ENCODE measurements at regions not wholly inside any gene's neighbourhood (a gene's known extent, or its start where the extent isn't known, plus 50 kb on each side); places are given as distances from the start of the nearest gene placed in this dataset.
A peak's percentile ranks its signal among the peaks of the same experiment; 100 is the strongest.

DNA sequence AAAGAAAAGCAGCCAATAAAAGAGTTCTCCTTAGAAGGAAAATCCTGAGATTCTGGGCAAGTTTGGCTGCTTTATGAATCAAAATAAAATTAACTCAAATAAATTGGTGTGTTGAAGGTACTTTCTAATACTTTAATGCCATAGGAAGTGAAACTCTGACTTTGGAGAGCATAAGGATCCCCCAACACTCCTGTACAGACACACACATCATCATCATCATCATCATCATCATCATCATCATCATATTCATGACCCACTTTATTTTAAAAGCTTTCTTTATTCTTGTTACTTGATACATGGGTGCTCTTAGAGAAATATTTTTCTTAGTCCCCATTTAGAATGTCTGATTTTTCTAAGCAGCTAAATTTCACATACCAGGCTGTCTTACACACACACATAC, 283.1 kb upstream of the CYRIA start:
- 0 out of 2 replicates have a peak overlapping the region, but pooled peaks have one; percentile 2 for H3K4me3 ChIP-seq (ENCODE audit: low read length)
- H3K4me2 ChIP-seq (ENCODE audit: low read length) = peak overlapping the region; percentile 39
- no peaks in the 10 kb centered on the region for H3K79me2 ChIP-seq (ENCODE audit: low read length)
- no peak overlapping the region for H2AFZ ChIP-seq (ENCODE audit: low read depth, low read length)
- no peaks in the 10 kb centered on the region for H3K36me3 ChIP-seq (replicated peaks; ENCODE audit: low read depth, low read length)
- no peaks in the 10 kb centered on the region for H3K9me3 ChIP-seq (ENCODE audit: insufficient read depth, low read length)
- H3K27me3 ChIP-seq (ENCODE audit: low read depth, low read length) = no peaks in the 10 kb centered on the region
- TF ChIP-seq EZH2phosphoT487 (IDR thresholded peaks at IDR 0.05; ENCODE audit: low read depth) = no peak
- TF ChIP-seq, protein P1, sequence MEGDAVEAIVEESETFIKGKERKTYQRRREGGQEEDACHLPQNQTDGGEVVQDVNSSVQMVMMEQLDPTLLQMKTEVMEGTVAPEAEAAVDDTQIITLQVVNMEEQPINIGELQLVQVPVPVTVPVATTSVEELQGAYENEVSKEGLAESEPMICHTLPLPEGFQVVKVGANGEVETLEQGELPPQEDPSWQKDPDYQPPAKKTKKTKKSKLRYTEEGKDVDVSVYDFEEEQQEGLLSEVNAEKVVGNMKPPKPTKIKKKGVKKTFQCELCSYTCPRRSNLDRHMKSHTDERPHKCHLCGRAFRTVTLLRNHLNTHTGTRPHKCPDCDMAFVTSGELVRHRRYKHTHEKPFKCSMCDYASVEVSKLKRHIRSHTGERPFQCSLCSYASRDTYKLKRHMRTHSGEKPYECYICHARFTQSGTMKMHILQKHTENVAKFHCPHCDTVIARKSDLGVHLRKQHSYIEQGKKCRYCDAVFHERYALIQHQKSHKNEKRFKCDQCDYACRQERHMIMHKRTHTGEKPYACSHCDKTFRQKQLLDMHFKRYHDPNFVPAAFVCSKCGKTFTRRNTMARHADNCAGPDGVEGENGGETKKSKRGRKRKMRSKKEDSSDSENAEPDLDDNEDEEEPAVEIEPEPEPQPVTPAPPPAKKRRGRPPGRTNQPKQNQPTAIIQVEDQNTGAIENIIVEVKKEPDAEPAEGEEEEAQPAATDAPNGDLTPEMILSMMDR (IDR thresholded peaks at IDR 0.05; ENCODE audit: low read depth, low read length) = no peak
- H4K20me1 ChIP-seq (ENCODE audit: insufficient read depth, low read length) = no peaks in the 10 kb centered on the region
- no peak overlapping the region for H3K27ac ChIP-seq (ENCODE audit: low read length)
- H3K9ac ChIP-seq (ENCODE audit: low read length) = no peak overlapping the region
- H3K4me1 ChIP-seq (ENCODE audit: low read length) = peaks cover 34% of the 10 kb centered on the region

DNA sequence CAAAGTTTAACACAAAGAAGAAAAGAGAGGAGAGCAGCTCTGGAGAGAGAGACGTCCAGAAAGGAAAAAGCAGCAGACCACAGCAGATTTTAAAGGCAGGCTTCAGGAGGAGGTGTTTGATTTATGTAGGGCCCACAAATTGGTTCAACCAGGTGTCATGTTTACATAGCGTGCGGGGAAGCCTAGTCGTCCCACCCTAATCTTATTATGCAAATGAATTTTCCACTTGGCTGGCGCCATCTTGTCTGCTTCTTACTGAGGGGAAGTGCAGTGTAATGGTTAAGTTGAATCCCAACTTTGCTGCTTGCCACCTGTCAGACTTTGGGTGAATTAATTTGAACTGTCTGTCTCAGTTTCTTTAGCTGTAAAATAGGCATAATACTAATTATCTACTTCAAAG, 282.4 kb upstream of the CYRIA start:
- Histone ChIP-seq H4K20me1 (ENCODE audit: insufficient read depth, low read length) (no peaks in the 10 kb centered on the region), H3K27me3 (ENCODE audit: low read depth, low read length) (no peaks in the 10 kb centered on the region), H3K4me3 (ENCODE audit: low read length) (peak overlapping the region; percentile 2; the same call in 1 of the 2 replicates), H3K9me3 (ENCODE audit: insufficient read depth, low read length) (no peaks in the 10 kb centered on the region), H3K79me2 (ENCODE audit: low read length) (no peaks in the 10 kb centered on the region), H3K4me2 (ENCODE audit: low read length) (peak overlapping the region; percentile 39), H3K27ac (ENCODE audit: low read length) (no peak overlapping the region), H3K4me1 (ENCODE audit: low read length) (peaks cover 34% of the 10 kb centered on the region), H3K9ac (ENCODE audit: low read length) (no peak overlapping the region), H2AFZ (ENCODE audit: low read depth, low read length) (peak overlapping the region; percentile 6; the same call in 1 of the 2 replicates), H3K36me3 (replicated peaks; ENCODE audit: low read depth, low read length) (no peaks in the 10 kb centered on the region)
- TF ChIP-seq, protein P1 (IDR thresholded peaks at IDR 0.05; ENCODE audit: low read depth, low read length) = no peak
- TF ChIP-seq EZH2phosphoT487 (IDR thresholded peaks at IDR 0.05; ENCODE audit: low read depth) = no peak

DNA sequence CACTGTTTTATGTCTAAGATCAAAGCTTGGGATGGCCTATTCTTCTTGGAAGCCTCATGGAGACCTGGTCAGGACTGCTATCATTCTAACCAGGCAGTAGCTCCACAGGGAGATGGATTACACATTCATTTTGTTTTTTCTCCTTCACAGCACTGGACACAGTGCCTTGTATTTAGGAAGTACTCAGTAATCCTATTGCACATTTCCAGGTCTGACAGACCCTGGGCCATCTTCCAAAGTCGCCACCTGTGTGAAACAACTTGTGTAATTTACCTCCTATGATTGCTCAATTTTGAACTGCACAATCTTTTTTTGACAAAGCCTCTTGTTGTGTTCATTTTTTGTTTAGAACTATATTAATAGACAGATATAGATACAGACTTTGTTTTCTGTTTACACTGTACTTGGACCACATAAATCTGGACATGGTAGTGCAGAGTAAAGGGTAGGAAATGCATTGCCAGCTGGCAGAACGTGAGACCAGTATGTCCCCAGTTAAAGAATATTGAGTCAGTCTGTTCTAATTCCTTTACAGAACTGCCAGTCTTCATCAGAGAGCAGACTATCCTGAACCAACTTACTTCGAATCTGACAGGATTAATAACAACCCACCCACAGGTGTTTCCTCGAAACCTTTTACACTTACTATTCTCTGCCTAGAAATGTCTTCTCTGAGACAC, 277.8 kb upstream of the CYRIA start:
- H2AFZ ChIP-seq (ENCODE audit: low read depth, low read length) = no peak overlapping the region
- no peaks in the 10 kb centered on the region for H3K36me3 ChIP-seq (replicated peaks; ENCODE audit: low read depth, low read length)
- H3K9ac ChIP-seq (ENCODE audit: low read length) = no peak overlapping the region
- no peak overlapping the region for H3K27ac ChIP-seq (ENCODE audit: low read length)
- H3K4me3 ChIP-seq (ENCODE audit: low read length) = no peak overlapping the region
- H3K9me3 ChIP-seq (ENCODE audit: insufficient read depth, low read length) = no peaks in the 10 kb centered on the region
- H3K4me1 ChIP-seq (ENCODE audit: low read length) = peaks cover 36% of the 10 kb centered on the region
- no peaks in the 10 kb centered on the region for H3K27me3 ChIP-seq (ENCODE audit: low read depth, low read length)
- no peak for TF ChIP-seq EZH2phosphoT487 (IDR thresholded peaks at IDR 0.05; ENCODE audit: low read depth)
- TF ChIP-seq, protein P1 (IDR thresholded peaks at IDR 0.05; ENCODE audit: low read depth, low read length) = no peak
- H3K79me2 ChIP-seq (ENCODE audit: low read length) = no peaks in the 10 kb centered on the region
- no peak overlapping the region for H3K4me2 ChIP-seq (ENCODE audit: low read length)
- no peaks in the 10 kb centered on the region for H4K20me1 ChIP-seq (ENCODE audit: insufficient read depth, low read length)

DNA sequence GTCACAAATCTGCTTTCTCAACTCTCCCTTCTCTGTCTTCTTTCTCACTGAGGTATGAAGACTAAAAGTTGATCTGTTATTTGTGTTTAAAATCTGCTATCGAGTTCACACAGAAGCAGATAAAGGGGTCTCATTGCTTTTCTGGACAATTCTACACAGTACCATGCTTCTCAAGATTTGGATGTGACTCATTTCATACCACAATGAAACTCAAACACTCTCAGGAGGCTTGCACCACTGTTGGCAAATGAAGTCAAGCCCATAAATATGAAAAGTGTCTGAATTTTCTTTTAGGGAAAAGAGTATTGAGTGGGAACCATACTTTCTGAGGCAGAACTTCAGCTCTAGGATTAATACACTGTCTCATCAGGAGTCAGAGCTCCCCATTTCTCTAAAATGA, 274.6 kb upstream of the CYRIA start:
- Histone ChIP-seq H4K20me1 (ENCODE audit: insufficient read depth, low read length) (no peaks in the 10 kb centered on the region), H3K4me3 (ENCODE audit: low read length) (no peak overlapping the region), H3K27me3 (ENCODE audit: low read depth, low read length) (no peaks in the 10 kb centered on the region), H3K36me3 (replicated peaks; ENCODE audit: low read depth, low read length) (no peaks in the 10 kb centered on the region), H3K27ac (ENCODE audit: low read length) (no peak overlapping the region), H3K4me1 (ENCODE audit: low read length) (peaks cover 8% of the 10 kb centered on the region), H3K9ac (ENCODE audit: low read length) (no peak overlapping the region), H3K9me3 (ENCODE audit: insufficient read depth, low read length) (no peaks in the 10 kb centered on the region), H3K79me2 (ENCODE audit: low read length) (no peaks in the 10 kb centered on the region), H3K4me2 (ENCODE audit: low read length) (no peak overlapping the region), H2AFZ (ENCODE audit: low read depth, low read length) (no peak overlapping the region)
- TF ChIP-seq, protein P1 (IDR thresholded peaks at IDR 0.05; ENCODE audit: low read depth, low read length) = no peak
